ENCODE measurements at regions not wholly inside any gene's neighbourhood (a gene's known extent, or its start where the extent isn't known, plus 50 kb on each side); places are given as distances from the start of the nearest gene placed in this dataset.

DNA sequence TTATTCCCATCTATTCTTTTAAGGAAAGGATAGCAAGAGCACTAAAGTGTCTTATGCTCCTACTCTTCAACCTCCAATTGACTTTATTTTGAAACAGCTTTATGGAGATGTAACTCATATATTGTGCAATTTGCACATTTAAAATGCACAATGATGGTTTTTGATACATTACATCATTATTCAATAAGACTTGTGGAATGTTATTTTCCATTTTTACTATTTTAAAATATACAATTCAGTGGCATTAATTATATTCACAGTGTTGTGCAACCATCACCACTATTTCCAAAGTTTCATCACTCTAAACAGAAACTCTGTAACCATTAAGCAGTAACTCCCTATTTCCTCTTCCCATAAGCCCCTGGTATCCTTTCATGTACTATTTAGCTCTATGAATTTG, 489.8 kb downstream of the NEBL start:
- H3K27ac ChIP-seq = no peak overlapping the region
- TF ChIP-seq ZFX (IDR thresholded peaks at IDR 0.05; ENCODE audit: borderline replicate concordance) = no peak

DNA sequence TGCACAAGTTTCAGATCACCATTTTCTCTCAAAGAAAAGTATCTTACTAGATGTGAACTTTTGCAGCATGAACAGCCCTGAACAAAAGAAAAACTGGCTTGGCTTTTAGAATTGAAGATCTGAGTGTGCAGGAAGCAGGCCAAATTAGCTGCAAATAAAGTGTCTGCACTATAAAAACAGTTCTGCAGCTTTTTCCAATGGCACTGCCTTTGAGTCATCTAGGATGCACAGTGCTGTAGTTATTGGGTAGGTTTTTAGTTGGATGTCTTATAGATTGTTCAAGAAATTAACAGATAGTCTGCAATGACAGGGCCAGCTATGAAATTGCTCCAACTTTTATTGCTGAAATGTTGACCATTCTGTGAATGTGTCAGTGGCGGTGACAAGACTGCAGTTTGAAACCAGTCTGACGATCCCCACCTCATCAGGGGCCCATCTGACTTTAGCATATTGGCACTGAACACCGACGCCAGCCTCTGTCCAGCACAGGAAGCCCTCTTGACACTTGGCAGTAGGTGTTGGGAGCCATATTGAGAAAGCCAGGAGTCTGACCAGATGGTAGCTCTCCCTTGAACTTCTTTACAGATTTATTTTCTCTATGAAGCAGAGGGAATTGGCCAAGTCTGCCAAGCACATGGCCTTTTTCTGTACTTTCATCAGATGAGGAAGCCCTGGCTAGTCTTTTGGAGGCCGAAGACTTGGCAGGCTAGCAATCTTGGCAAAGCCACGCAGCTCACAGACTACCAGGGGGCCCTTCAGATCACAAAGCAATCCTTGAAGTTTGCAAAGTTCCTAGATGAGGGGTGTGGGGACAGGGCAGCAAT, 490.6 kb downstream of the NEBL start:
- no peak for TF ChIP-seq ZFX (IDR thresholded peaks at IDR 0.05; ENCODE audit: borderline replicate concordance)
- TF ChIP-seq, protein P1, sequence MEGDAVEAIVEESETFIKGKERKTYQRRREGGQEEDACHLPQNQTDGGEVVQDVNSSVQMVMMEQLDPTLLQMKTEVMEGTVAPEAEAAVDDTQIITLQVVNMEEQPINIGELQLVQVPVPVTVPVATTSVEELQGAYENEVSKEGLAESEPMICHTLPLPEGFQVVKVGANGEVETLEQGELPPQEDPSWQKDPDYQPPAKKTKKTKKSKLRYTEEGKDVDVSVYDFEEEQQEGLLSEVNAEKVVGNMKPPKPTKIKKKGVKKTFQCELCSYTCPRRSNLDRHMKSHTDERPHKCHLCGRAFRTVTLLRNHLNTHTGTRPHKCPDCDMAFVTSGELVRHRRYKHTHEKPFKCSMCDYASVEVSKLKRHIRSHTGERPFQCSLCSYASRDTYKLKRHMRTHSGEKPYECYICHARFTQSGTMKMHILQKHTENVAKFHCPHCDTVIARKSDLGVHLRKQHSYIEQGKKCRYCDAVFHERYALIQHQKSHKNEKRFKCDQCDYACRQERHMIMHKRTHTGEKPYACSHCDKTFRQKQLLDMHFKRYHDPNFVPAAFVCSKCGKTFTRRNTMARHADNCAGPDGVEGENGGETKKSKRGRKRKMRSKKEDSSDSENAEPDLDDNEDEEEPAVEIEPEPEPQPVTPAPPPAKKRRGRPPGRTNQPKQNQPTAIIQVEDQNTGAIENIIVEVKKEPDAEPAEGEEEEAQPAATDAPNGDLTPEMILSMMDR (IDR thresholded peaks at IDR 0.05) = no peak
- H3K27ac ChIP-seq = no peak overlapping the region

DNA sequence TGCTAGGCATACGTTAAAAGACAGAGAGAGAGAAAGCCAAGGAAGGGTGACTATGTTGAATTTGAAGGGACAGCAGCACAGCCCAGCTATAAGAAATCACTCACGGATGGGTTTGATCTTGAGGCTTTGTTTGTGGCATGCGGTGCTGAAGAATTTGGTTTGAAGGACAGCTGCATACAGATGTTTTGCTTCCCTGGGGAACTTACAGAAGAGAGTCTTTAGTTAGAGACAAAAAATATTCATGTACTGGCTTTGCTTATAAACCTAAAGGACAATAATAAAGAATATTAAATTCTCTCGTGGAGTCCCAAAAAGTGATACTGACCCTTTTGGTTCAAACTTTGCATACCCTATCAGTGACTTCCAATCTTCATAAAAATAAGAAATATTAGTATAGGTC, 491.4 kb downstream of the NEBL start:
- H3K27ac ChIP-seq = no peak overlapping the region
- TF ChIP-seq, protein P1 (IDR thresholded peaks at IDR 0.05) = no peak
- no peak for TF ChIP-seq ZFX (IDR thresholded peaks at IDR 0.05; ENCODE audit: borderline replicate concordance)

DNA sequence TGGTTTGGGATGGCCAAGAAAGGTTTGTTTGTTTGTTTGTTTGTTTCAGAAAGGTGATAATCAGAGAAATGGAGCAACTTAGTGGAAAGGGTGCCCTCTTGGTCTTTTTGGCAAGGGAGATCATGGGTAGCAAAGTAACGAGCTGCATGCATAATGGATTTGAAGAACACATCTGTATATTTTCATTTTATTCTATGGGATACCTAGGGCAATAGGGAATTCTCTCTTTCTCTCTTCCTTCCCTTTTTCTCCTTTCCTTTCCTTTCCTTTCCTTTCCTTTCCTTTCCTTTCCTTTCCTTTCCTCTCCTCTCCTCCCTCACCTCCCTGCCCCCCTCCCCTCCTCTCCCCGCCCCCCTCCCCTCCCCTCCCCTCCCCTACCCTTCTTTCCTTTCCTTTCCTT, 492.1 kb downstream of the NEBL start:
- H3K27ac ChIP-seq = no peak overlapping the region
- TF ChIP-seq, protein P1 (IDR thresholded peaks at IDR 0.05) = no peak
- no peak for TF ChIP-seq ZFX (IDR thresholded peaks at IDR 0.05; ENCODE audit: borderline replicate concordance)

DNA sequence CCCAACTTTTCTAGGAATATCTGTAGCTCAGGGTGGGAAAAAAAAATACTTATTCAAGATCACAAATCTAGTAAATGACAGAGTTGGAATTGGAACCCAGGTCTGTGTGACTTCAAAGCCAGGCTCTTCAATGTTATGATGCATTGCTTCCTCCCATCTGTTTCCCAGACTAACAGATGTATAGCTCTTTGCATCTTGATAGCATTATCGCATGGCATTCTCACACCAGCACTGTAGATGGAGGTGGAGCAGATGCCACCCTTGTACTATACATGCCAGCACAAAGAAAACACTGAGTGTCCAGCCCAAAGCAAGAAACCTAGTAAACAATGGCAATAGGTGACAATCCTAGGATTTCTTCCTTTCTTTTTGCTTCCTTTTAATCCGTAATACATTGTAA, 497.3 kb downstream of the NEBL start:
- no peak for TF ChIP-seq ZFX (IDR thresholded peaks at IDR 0.05; ENCODE audit: borderline replicate concordance)
- TF ChIP-seq, protein P1 (IDR thresholded peaks at IDR 0.05) = no peak
- no peak overlapping the region for H3K27ac ChIP-seq

DNA sequence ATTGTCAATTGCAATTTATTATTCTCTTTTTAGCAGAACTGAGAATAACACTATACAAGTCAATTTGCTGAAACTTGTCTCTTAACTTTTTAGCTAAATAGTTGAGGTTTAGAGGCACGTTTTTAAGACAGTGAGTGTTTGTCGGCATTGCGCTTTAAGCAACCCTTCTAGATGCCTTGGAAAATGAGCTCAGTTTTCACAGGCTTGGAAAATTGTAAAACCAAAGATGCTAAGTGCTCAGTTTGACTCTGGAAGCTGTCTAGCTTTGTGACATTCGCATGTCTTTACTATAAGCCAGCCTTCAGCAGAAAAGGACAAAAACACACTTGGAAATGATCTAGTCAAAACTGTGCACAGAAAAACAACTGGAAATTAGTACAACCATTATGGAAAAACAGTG, 500.4 kb downstream of the NEBL start:
- no peak overlapping the region for H3K27ac ChIP-seq
- TF ChIP-seq ZFX (IDR thresholded peaks at IDR 0.05; ENCODE audit: borderline replicate concordance) = no peak
- TF ChIP-seq, protein P1 (IDR thresholded peaks at IDR 0.05) = no peak

DNA sequence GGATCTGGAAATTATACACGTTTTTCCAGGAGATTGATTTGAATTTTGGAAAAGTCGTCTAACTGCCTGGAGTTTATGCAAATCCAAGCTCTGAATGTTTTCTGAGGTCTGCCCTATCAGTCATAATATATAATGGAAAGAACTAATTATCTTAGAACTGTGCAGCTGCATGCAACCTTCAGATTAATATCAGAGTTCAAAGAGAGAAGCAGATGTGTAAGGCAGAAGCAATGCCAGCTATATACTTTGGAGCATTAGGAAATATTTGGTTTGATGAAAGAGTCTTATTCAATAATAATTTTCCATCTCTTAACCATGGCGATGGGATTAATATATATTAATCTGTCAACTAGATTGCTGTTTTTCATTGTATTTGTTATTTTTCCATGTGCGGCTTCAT, 500.9 kb downstream of the NEBL start:
- TF ChIP-seq, protein P1 (IDR thresholded peaks at IDR 0.05) = no peak
- no peak for TF ChIP-seq ZFX (IDR thresholded peaks at IDR 0.05; ENCODE audit: borderline replicate concordance)
- H3K27ac ChIP-seq = no peak overlapping the region
